ENCODE measurements at regions not wholly inside any gene's neighbourhood (a gene's known extent, or its start where the extent isn't known, plus 50 kb on each side); places are given as distances from the start of the nearest gene placed in this dataset.

GRCh38 chr5:9863486-9863885 is 233.3 kb upstream of the TAS2R1 start:
- no peak for TF ChIP-seq STAG1 (CRISPR knock-in tag; IDR thresholded peaks at IDR 0.05)
- TF ChIP-seq ZNF251 (CRISPR knock-in tag; IDR thresholded peaks at IDR 0.05) = no peak
- TF ChIP-seq HDAC6 (IDR thresholded peaks at IDR 0.05; ENCODE audit: low read depth, low read length) = no peak
- TF ChIP-seq MAFF (IDR thresholded peaks at IDR 0.05; ENCODE audit: low read depth, low read length) = no peak
- no peak for TF ChIP-seq ZNF629 (CRISPR knock-in tag; conservative IDR thresholded peaks at IDR 0.05)
- TF ChIP-seq ESRRA (CRISPR knock-in tag; IDR thresholded peaks at IDR 0.05; ENCODE audit: low read depth) = no peak
- no peak for TF ChIP-seq JARID2 (CRISPR knock-in tag; IDR thresholded peaks at IDR 0.05; ENCODE audit: insufficient replicate concordance)
- TF ChIP-seq POLR2A (IDR thresholded peaks at IDR 0.05; ENCODE audit: insufficient read depth in 1 of 2, low read depth in 2 of 2, low read length in 2 of 2) = no peak
